ENCODE measurements at regions not wholly inside any gene's neighbourhood (a gene's known extent, or its start where the extent isn't known, plus 50 kb on each side); places are given as distances from the start of the nearest gene placed in this dataset.

- Histone ChIP-seq H3F3A (ENCODE audit: low read depth) (no peaks in the 10 kb centered on the region), H3K27me3 (no peaks in the 10 kb centered on the region), H3K27ac (no peak overlapping the region), H3K4me3 (no peak overlapping the region), H2AFZ (replicated peaks) (no peak overlapping the region), H4K20me1 (ENCODE audit: low read depth) (no peaks in the 10 kb centered on the region), H3K79me2 (ENCODE audit: low read depth) (no peaks in the 10 kb centered on the region), H3K9me3 (ENCODE audit: low read depth) (no peaks in the 10 kb centered on the region), H3K4me1 (no peaks in the 10 kb centered on the region), H3K4me2 (no peak overlapping the region), H3K36me3 (no peaks in the 10 kb centered on the region), H3K9ac (no peak overlapping the region)
- peaks cover 2% of the 10 kb centered on the region for H3K27me3 Mint-ChIP-seq (ENCODE audit: insufficient read depth, low read depth)
- no peak for DNase-seq (ENCODE audit: low spot score)
- peaks cover 16% of the 10 kb centered on the region for H3K4me1 Mint-ChIP-seq
- no peaks in the 10 kb centered on the region for H3K9me3 Mint-ChIP-seq
- H3K36me3 Mint-ChIP-seq = no peaks in the 10 kb centered on the region
- peak overlapping the region; percentile 24 for H3K4me3 Mint-ChIP-seq
- no peak for TF ChIP-seq EZH2 (IDR thresholded peaks at IDR 0.05)
- no peak for TF ChIP-seq EZH2phosphoT487 (IDR thresholded peaks at IDR 0.05)
- no peak for TF ChIP-seq CTCF (IDR thresholded peaks at IDR 0.05)
- H3K27ac Mint-ChIP-seq = no peak overlapping the region
Measured at GRCh38 chr7:46811529-46811928, 770.4 kb downstream of the TNS3 start.

- TF ChIP-seq EZH2phosphoT487 (IDR thresholded peaks at IDR 0.05) (no peak), EZH2 (IDR thresholded peaks at IDR 0.05) (no peak), CTCF (IDR thresholded peaks at IDR 0.05) (no peak)
- H3K27ac Mint-ChIP-seq = no peak overlapping the region
- H2AFZ ChIP-seq (replicated peaks) = no peak overlapping the region
- no peaks in the 10 kb centered on the region for H3K36me3 ChIP-seq
- H3K27me3 Mint-ChIP-seq (ENCODE audit: insufficient read depth, low read depth) = peaks cover 2% of the 10 kb centered on the region
- H3K4me3 ChIP-seq = no peak overlapping the region
- H3K4me3 Mint-ChIP-seq = no peak overlapping the region
- no peaks in the 10 kb centered on the region for H3K4me1 ChIP-seq
- no peak for DNase-seq (ENCODE audit: low spot score)
- no peak overlapping the region for H3K27ac ChIP-seq
- no peaks in the 10 kb centered on the region for H3K79me2 ChIP-seq (ENCODE audit: low read depth)
- H3K9me3 Mint-ChIP-seq = no peaks in the 10 kb centered on the region
- peaks cover 16% of the 10 kb centered on the region for H3K4me1 Mint-ChIP-seq
- no peak overlapping the region for H3K9ac ChIP-seq
- no peaks in the 10 kb centered on the region for H3K27me3 ChIP-seq
- H4K20me1 ChIP-seq (ENCODE audit: low read depth) = no peaks in the 10 kb centered on the region
- H3K36me3 Mint-ChIP-seq = no peaks in the 10 kb centered on the region
- H3F3A ChIP-seq (ENCODE audit: low read depth) = no peaks in the 10 kb centered on the region
- H3K4me2 ChIP-seq = no peak overlapping the region
- H3K9me3 ChIP-seq (ENCODE audit: low read depth) = no peaks in the 10 kb centered on the region
Measured at GRCh38 chr7:46810986-46811385, 770.9 kb downstream of the TNS3 start.

- no peak overlapping the region for H3K4me3 Mint-ChIP-seq
- no peak overlapping the region for H3K4me2 ChIP-seq
- no peak for DNase-seq (ENCODE audit: low spot score)
- H3K27me3 Mint-ChIP-seq (ENCODE audit: insufficient read depth, low read depth) = peaks cover 2% of the 10 kb centered on the region
- no peaks in the 10 kb centered on the region for H3K36me3 Mint-ChIP-seq
- H3K27ac Mint-ChIP-seq = no peak overlapping the region
- H3K4me1 Mint-ChIP-seq = peaks cover 16% of the 10 kb centered on the region
- H3K79me2 ChIP-seq (ENCODE audit: low read depth) = no peaks in the 10 kb centered on the region
- no peak overlapping the region for H3K4me3 ChIP-seq
- no peaks in the 10 kb centered on the region for H3K9me3 ChIP-seq (ENCODE audit: low read depth)
- H4K20me1 ChIP-seq (ENCODE audit: low read depth) = no peaks in the 10 kb centered on the region
- no peaks in the 10 kb centered on the region for H3K9me3 Mint-ChIP-seq
- no peak for TF ChIP-seq EZH2phosphoT487 (IDR thresholded peaks at IDR 0.05)
- no peak for TF ChIP-seq CTCF (IDR thresholded peaks at IDR 0.05)
- TF ChIP-seq EZH2 (IDR thresholded peaks at IDR 0.05) = no peak
- no peaks in the 10 kb centered on the region for H3K36me3 ChIP-seq
- H3K9ac ChIP-seq = no peak overlapping the region
- H3F3A ChIP-seq (ENCODE audit: low read depth) = no peaks in the 10 kb centered on the region
- no peak overlapping the region for H2AFZ ChIP-seq (replicated peaks)
- H3K27me3 ChIP-seq = no peaks in the 10 kb centered on the region
- no peak overlapping the region for H3K27ac ChIP-seq
- no peaks in the 10 kb centered on the region for H3K4me1 ChIP-seq
Measured at GRCh38 chr7:46809886-46810285, 772.0 kb downstream of the TNS3 start.
